OCI-LY1 (cell line): ENCODE measurements at regions not wholly inside any gene's neighbourhood (a gene's known extent, or its start where the extent isn't known, plus 50 kb on each side); places are given as distances from the start of the nearest gene placed in this dataset.

Experiments
- CTCF ChIP-seq: fragments of 200-600 bp; sonication (generic), shearing (Covaris generic); IDR thresholded peaks from 2 replicates; pipeline ENCODE4 v1.5.1; 2017; ENCODE audit warnings: mild to moderate bottlenecking, antibody characterized with exemption, low read length, moderate library complexity, mixed read lengths
- EZH2 ChIP-seq: fragments of 200-600 bp; sonication (generic), shearing (Covaris generic); IDR thresholded peaks from 2 replicates; pipeline ENCODE4 v1.8.0; 2017; ENCODE audit warnings: borderline replicate concordance, mixed run types, mild to moderate bottlenecking, antibody characterized with exemption, low read length, moderate library complexity, mixed read lengths

GRCh38 chr6:120447605-120448004 is 886.7 kb downstream of the TBC1D32 start:
- no peak for TF ChIP-seq EZH2
- TF ChIP-seq CTCF: no peak
